Kidney tubule cell (primary cell): ENCODE measurements at regions not wholly inside any gene's neighbourhood (a gene's known extent, or its start where the extent isn't known, plus 50 kb on each side); places are given as distances from the start of the nearest gene placed in this dataset.
"Not testable (repeated sequence)": the region's sequence is repeated elsewhere in the genome, so short reads cannot be mapped to it uniquely, and the experiment has no call there.

Source experiments
- DNase-seq: peaks from one replicate; pipeline ENCODE4 v3.0.0-alpha.2; 2018; ENCODE audit warnings: low spot score

DNA sequence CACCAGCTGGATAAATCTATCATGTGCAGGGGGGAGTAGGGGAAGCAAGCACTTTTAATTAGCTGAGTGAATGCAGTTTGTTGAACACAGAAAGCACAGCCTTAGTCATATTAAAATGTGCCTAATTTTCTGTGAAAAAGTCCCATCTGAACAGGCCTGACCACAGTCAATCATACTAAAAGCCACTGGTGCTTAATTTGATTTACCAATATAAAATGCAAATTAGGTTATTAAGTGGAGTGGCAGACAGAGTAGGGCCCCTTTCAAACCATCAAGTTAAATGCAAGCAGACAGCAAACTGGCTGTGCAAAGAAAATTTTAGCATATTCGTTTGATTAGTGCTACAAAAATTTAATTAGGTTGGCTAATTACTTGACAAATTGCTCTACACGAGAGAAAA lies 176.1 kb downstream of the ISL1 start:
- DNase-seq, result no peak

DNA sequence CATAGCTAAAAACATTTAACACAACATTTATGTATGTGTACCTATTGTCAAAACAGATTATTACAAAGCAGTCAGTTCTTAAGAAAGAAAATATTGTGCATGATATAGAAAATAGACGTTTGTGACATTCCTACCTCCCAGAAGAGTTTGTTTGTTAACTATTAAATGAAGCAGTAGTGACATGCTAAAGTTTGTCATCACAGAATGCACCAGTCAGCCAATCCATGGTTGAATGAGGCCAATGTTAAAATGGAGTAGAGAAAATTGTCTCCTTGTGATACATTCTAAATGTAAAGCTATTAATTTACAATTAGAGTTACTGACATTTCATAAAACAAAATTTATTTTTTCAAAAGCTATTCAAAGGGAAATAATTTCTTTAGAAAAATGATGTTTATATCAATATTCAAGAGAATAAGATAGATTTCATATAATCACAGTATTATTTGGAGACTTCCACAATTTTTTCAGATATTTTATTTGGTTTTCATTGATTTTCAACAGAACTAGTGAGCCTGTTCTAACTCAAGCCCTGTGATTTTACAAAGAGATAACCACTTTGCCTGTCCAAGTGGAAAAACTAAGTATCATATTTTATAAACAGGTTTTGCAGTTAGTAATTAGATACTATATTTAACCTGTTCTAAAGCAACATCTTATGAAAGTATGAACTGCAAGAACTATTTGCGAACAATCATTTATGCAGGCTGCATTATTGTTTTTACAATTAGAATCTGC lies 176.8 kb downstream of the ISL1 start:
- DNase-seq, result no peak

DNA sequence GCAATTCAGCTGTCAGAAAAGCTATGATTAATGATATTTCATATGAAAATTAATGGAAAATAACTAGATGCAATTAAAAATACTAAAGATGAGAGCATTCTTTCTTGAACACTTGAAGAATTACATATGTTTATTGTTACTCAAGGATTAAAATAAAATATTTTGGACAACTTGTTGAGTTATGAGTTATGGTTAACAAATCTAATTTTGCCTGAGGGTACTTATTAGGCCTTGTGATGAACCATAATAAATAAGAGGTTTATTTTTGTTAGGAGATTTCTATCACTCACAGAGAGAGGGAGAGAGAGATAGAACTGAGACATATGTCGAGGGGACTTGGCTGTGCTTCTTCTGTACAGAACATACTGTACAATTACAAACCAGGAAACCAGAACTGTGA lies 183.7 kb downstream of the ISL1 start:
- no peak for DNase-seq

DNA sequence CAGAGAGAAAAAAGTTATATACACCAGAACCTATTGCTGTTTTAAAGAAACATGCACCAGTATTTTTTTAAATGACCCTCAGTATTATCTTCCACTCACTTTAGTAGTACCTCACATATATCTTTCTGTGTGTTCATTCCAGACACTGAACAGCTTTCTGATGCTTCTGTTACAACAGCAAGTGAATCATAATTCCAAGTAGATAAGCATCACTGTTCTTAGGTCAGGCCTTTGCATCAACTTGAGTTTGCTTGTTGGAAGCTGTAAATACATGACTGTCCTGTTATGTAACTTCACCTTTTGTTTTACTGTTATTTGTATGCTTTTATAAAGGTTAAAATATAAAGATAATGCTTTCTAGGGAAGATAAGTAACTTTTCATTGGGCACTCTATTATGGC lies 184.4 kb downstream of the ISL1 start:
- no peak for DNase-seq

DNA sequence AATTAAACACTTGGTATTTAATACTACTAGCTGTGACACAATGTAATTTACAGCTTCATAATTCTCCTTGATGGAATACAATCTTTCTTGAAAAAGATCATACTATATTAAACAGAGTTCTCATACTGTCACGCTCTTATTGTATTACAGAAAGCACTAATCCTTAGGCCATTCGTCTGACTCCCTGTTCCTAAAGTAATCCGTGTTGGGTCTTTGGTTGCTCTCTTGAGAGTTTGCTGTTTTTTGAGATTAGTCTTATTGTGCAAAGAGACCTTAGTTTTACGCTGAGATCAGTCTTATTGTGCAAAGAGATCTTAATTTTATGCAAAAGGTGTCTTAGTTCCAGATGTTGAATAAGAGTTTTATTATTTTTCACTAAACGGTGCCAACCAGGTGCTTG lies 190.6 kb downstream of the ISL1 start:
- DNase-seq, result no peak

DNA sequence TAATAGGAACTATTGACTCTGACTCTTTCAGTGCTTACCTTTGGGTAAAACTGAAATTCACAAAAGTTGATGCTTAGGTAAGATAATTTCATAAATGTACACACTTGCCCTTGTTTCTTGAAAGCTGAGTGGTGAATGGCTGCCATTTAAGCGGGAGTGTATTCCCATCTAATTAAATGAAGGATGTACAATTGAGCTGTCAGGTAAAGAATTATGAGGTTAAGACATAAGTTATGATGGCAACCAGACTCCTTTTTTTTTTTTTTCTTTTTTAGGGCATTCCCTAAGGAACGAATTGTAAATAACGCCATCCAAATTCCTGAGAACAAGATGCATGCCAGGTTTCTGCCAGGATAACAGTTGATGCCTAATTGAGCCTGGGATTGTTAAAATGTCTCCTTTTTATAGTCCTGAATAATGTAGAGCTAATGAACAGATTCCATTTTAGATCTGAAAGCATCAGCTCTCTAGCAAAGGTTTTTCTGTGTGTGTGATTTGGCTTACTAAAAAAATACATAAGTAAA lies 199.7 kb downstream of the ISL1 start:
- DNase-seq, result no peak

DNA sequence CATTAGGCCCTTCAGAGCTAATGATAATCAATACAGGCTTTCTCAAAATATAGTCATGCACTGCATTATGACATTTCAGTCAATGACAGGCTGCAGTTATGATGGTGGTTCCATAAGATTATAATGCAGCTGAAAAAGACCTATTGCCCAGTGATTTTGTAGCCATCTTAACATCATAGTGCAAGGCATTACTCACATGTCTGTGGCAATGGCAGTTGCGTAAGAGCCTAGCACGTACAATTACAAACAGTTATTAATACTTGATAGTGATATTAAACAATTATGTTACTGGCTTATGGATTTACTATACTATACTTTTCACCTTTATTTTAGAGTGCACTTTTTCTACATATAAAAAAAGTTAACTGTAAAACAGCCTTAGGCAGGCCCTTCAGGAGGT lies 214.8 kb downstream of the ISL1 start:
- DNase-seq, result no peak

DNA sequence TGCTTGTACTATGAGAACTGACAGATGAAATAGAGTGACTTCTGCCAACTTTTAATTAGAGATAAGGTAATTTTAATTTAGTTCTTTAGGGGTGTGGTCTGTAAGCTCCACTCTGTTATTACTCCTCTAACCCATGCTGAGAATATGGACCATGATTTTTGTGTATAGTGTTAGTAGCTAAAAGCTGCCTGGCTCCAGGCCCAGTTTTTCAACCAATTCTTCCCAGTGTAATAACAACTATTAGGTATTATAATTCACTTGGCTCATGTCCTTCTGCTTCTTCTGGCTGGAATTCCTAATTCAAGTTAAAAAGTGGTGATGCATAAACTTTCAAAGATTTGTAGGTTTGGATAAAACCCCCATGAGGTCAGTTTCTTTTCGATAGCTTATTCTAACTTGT lies 216.3 kb downstream of the ISL1 start:
- DNase-seq, result no peak

DNA sequence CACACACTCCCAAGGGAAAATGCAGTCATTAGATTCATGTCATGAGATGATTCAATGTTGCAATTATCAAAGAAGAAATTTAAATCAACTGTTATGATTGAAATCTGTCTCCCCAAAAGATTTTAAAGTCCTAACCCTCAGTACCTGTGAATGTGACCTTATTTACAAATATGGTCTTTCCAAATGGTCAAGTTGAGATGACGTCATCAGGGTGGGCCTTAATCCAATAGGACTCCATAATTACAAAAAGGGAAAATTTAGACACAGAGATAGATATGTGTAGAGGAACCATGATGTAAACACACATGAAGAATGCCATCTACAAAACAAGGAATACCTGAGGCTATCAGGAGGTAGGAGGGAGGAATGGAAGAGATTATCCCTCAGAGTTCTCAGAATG lies 221.1 kb downstream of the ISL1 start:
- DNase-seq, result no peak

DNA sequence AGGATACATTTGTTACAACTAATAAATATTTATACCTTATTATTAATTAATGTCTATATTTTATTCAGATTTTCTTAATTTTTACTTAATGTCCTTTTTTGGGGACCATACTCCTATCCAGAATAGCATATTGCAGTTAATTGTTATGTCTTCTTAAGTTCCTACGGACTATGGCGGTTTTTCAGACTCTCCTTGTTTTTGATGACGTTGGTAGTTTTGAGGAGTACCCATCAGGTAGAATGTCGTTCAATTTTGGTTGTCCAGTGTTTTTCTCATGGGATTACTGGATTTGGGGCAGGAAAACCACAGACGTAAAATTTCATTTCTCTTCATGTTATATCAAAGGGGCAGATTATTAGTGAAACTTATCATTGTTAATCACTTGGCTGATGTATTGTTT lies 223.7 kb downstream of the ISL1 start:
- no peak for DNase-seq

DNA sequence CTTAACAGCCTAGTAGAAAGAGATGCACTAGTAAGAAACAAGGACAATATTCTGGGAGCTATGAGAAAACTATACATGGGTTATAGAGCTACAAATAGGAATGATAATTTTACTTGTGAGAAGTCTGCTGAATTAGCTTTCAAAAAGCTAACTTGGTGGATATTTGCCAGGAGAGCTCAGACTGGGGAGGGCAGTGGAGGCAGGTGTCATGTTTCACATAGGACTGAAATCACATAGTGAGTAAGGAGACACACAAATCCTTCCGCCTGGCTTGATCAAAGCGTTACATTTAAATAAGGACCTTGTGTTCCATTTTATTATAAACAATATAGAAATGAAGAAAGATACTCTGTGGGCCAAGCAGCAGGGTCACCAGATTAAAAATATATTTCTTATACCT lies 235.0 kb downstream of the ISL1 start:
- DNase-seq, result no peak

DNA sequence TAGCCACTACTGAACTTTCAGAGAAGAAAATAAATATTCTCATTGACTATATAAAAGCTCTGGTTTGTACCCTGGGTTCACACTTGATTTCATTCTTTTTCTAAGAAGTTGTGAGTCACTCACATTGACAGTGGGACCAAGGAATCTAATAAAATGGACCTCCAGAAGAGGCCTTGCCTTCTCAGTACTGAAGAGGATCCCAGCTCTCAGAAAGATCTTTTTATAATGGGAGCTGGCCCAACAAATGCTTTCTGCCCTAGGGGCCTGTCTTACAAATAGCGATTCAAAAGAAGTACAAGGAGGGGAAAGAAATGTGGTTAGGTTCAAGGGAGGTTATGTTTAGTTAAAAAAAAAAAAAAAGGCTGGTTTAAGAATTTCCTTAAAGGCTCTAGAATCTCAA lies 237.9 kb downstream of the ISL1 start:
- no peak for DNase-seq

DNA sequence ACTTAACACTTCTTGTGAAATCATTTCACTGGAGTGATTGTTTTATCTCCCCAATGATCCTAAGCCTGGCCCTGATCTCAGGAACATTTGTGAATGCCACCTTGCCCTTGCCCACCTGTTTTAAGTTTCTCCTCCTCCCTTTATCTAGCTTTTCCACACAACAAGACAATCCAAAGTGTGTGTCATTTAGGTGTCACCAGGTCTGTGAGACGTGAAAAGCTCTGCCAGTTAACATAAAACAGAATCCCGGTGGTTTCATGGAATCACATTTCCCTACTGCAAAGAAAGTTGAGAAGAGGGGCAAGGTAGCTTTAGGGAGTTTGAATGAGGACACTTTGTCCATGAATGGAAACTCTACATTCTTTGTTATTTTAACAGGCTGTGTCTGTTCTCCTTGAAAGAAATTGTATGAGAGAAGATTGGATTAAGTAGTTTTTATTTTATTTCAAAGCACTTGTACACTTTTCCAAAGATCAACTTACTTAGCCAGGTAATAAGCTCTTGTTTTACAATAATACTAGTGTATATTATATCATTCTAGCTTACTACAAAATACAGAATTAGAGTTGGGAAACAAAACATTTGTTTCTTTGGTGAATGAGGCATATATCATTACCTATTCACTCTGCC lies 239.0 kb downstream of the ISL1 start:
- no peak for DNase-seq

DNA sequence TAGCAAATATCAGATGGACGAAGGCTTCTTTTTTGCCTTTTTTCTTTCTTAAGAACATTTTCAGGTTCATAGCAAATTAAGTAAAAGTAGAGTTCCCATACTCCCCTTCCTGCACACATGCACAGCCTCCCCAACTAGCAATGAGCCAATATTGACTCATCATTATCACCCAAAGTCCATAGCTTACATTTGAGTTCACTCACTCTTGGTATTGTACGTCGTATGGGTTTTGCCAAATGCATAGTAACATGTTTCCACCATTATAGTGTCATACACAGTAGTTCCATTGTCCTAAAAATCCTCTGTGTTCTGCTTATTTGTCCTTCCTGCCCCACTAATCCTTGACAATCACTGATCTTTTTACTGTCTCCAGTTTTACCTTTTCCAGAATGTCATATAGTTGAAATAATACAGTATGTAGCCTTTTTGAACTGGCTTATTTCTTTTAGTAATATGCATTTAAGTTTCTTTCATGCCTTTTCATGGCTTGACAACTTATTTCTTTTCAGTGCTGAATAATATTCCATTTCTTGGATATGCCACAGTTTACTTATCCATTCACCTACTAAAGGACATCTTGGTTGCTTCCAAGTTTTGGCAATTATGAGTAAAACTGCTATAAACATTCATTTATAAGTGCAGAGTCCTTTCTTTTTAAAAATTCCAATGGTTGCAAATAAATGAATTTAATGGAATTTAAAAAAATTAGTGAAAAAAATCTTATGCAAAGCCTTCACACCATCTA lies 242.1 kb downstream of the ISL1 start:
- DNase-seq, result no peak

DNA sequence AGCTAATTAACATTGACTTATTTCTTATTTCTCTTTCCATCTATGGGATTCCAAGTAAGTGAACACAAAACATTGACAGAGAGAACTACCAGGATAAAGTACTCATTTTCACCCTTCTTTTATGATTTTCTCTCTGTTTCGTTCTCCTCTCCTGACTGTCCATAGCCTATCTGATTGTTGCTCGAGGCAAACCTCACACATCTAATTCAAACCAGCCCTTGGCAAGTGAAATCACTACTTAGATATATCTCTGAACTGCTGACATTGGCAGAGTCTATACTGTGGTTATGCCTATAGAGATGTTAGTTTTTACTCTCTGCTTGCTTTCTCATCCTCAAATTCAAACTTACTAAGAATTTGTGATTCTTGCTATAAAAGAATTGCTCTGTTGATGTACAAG lies 248.8 kb downstream of the ISL1 start:
- DNase-seq, result no peak

DNA sequence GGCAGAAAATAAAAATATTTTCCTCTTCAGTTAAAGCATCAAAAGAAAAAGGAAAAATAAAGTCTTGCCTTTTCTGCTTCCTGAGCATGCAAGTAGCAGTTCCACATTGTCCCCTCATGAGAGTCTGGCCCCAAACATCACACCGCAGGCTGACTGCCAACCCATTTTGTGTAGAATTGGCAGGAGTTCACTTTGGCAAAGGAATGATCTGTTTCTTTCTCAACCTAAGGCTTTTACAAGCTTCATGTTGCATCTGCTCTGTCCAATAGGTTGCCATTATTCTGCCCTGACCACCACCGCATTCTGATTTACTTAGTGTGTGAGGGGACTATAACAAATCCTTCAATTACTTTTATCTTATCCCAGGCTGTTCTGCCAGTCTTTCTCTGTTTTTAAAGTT lies 249.5 kb downstream of the ISL1 start:
- DNase-seq, result no peak

DNA sequence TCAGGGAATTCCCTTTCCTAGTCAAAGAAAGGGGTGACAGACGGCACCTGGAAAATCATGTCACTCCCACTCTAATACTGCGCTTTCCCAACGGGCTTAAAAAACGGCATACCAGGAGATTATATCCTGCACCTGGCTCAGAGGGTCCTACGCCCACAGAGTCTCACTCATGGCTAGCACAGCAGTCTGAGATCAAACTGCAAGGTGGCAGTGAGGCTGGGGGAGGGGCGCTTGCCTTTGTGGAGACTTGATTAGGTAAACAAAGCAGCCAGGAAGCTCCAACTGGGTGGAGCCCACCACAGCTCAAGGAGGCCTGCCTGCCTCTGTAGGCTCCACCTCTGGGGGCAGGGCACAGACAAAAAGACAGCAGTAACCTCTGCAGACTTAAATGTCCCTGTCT lies 253.7 kb downstream of the ISL1 start:
- not testable (repeated sequence) for DNase-seq

DNA sequence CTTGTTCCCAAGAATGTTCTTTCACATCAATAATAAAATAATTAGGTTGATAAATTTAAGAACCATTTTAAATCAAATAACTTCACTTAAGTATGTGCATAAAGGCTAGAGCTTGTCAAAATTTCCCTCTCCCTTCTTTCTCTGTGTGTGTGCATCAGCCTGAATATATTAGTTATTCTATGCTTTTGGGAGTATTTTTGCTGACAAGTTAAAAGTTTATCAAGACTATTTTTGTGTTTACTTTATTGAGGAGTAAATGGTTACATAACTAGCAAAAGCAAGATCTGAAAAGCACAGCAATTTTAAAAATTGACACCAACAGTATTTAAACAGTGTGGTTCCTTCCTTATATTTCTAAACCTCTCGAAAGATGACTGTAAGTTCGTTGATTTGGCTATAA lies 261.7 kb downstream of the ISL1 start:
- no peak for DNase-seq

DNA sequence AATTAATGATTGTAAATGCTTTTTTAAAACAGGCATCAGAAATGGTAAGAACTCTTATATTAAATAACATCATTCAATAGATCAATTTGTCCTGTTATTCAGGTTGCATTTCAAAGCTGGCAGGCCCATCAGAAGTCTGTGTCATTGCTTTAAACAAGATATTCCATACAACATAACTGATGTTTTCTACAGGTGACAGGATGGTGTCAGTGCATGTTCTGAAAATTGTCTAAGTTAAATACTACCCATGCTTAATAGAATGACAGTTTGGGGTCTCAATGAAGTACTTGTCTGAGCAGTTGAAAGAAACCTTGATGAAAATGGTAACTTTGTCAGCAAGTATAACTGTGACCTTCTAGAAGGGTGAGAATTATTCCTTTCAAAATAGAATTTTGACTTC lies 263.2 kb downstream of the ISL1 start:
- no peak for DNase-seq

DNA sequence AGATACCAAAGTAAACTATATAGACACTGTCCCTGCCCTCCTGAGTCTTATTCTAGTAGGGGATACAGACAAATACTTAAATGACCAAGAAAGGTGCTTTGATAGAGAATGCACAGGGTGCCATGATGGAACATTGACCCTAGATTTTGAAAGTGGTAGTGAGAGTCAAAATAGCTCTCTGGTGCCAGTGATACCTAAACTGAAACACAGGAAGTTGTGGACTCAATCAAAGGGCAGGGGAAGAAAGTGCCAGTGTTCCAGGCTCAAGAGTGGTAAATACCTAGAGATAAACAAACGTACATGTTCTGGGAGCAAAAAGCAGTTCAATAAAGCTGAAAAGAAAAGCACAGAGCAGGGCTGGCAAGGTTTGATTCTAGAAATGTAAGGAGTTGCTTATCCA lies 267.6 kb downstream of the ISL1 start:
- DNase-seq, result peak; percentile 6

DNA sequence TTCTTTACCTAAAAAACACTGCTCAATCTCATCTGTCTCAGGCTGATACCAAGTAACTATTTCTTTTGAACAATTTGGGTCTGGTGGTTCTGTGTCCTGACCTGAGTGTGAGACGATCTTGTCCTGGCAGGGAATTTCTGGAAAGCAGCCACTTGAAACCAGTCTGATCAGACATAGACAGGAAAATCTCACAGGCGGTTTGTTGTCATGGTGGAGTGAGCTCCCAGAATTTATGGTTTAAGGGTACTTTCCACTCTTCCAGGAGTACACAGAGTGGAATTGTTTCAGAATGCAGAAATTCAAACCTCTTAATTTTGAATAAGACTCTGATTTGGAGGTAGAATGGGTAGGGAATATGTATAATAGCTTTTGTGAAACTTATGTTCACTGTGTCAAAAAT lies 268.2 kb downstream of the ISL1 start:
- DNase-seq, result peak; percentile 92

DNA sequence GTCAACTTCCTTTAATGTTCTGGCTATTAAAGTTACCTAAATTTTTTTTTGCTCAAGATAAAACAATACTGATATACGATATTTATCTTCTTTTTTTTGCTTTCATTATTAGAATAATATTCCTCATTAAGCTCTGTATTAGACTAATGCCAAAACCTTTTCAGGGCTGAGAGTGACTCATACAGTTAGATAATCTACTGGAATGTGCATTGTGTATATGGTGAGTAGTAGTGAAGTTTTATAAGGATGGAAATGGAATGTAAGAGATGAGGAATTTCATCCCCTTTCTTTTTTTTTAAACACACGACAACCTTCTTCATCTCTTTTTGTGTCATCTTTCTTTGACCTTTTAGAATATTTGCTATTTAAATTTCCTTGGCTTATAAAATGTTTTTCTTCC lies 268.6 kb downstream of the ISL1 start:
- peak; percentile 81 for DNase-seq

DNA sequence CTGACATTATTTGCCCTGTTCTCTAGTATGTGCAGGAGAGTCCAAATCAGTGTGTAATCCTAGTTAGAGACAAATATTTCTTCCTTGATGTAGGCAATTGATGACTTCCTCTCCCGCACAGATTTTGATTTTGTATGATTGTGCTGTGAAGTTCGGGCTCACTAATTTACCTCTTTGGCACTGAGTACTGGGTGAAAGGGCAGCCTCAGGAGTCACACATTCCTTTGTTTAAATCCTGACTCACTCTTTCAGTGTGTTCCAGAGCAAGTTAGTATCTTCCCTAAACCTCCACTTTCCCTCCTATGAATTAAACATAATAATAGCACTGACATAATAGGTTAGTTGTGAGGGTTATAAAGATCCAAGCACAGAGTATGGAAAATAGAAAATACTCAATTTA lies 269.7 kb downstream of the ISL1 start:
- peak; percentile 87 for DNase-seq
